Keratinocyte (primary cell): ENCODE measurements at regions not wholly inside any gene's neighbourhood (a gene's known extent, or its start where the extent isn't known, plus 50 kb on each side); places are given as distances from the start of the nearest gene placed in this dataset.

ENCODE experiments used
- DNase-seq: peaks from one replicate; pipeline ENCODE4 v3.0.0-alpha.2; 2011; ENCODE audit warnings: low read depth, missing footprints, low spot score
- FAIRE-seq: peaks from 2 replicates; lab custom pipeline; 2011; peaks lifted over from hg19 to GRCh38; lab: Jason Lieb, UNC
- H2AFZ ChIP-seq: 2 replicates; pipeline ENCODE4 v1.6.0; 2012; ENCODE audit warnings: low read length, control low read depth, inconsistent platforms; ENCODE audit not compliant: control insufficient read depth
- H3K27ac ChIP-seq: 2 replicates; pipeline ENCODE4 v1.5.1; 2011; ENCODE audit warnings: low read length; ENCODE audit not compliant: control insufficient read depth, insufficient read depth
- H3K27me3 ChIP-seq: 3 replicates; pipeline ENCODE4 v1.6.0; 2011; ENCODE audit warnings: low read length; ENCODE audit not compliant: control insufficient read depth, insufficient read depth; ENCODE audit errors: extremely low read depth
- H3K36me3 ChIP-seq, 2 experiments: 2 replicates in 1 of 2; 3 replicates in 1 of 2; pipeline ENCODE4 v1.5.1; 2011; ENCODE audit warnings: low read length in 2 of 2, mild to moderate bottlenecking in 1 of 2; ENCODE audit not compliant: control insufficient read depth in 2 of 2, insufficient read depth in 2 of 2; ENCODE audit errors: extremely low read depth in 1 of 2
- H3K4me1 ChIP-seq: 3 replicates; pipeline ENCODE4 v1.5.1; 2011; ENCODE audit warnings: low read length; ENCODE audit not compliant: control insufficient read depth, insufficient read depth; ENCODE audit errors: extremely low read depth
- H3K4me2 ChIP-seq: 3 replicates; pipeline ENCODE4 v1.6.0; 2011; ENCODE audit warnings: low read depth, low read length; ENCODE audit not compliant: control insufficient read depth, insufficient read depth; ENCODE audit errors: extremely low read depth
- H3K4me3 ChIP-seq, 3 experiments: fragments of 200-600 bp in 1 of 3; sonication (generic) in 1 of 3; 2 replicates in 2 of 3; 3 replicates in 1 of 3; pipeline ENCODE4 v1.5.1; 2011 to 2016; ENCODE audit warnings: low read length in 3 of 3, mild to moderate bottlenecking in 3 of 3, control low read depth in 2 of 3, inconsistent platforms in 1 of 3, low read depth in 1 of 3, mixed read lengths in 1 of 3, mixed run types in 1 of 3, moderate library complexity in 1 of 3; ENCODE audit not compliant: control insufficient read depth in 2 of 3, insufficient read depth in 2 of 3; ENCODE audit errors: extremely low read depth in 1 of 3
- H3K79me2 ChIP-seq: 2 replicates; pipeline ENCODE4 v1.6.0; 2012; ENCODE audit warnings: low read length; ENCODE audit not compliant: control insufficient read depth, insufficient read depth
- H3K9ac ChIP-seq: 3 replicates; pipeline ENCODE4 v1.6.0; 2011; ENCODE audit warnings: low read length; ENCODE audit not compliant: control insufficient read depth, insufficient read depth; ENCODE audit errors: extremely low read depth
- H3K9me1 ChIP-seq: 3 replicates; pipeline ENCODE4 v1.6.0; 2011; ENCODE audit warnings: low read length; ENCODE audit not compliant: control insufficient read depth, insufficient read depth; ENCODE audit errors: extremely low read depth
- H3K9me3 ChIP-seq: 2 replicates; pipeline ENCODE4 v1.5.1; 2012; ENCODE audit warnings: low read depth, low read length; ENCODE audit not compliant: control insufficient read depth
- H4K20me1 ChIP-seq: 3 replicates; pipeline ENCODE4 v1.6.0; 2011; ENCODE audit warnings: low read length; ENCODE audit not compliant: control insufficient read depth, insufficient read depth; ENCODE audit errors: extremely low read depth
- CTCF ChIP-seq, 3 experiments: IDR thresholded peaks in 1 of 3; conservative IDR thresholded peaks in 1 of 3; optimal IDR thresholded peaks in 1 of 3; 2 replicates in 2 of 3; 3 replicates in 1 of 3; pipeline versions ENCODE3 to v1.5.1; 2011; ENCODE audit warnings: low read length in 3 of 3, mild to moderate bottlenecking in 3 of 3, moderate library complexity in 2 of 3, control low read depth in 1 of 3, inconsistent platforms in 1 of 3; ENCODE audit not compliant: insufficient read depth in 2 of 3; ENCODE audit errors: extremely low read depth in 1 of 3
- EZH2 ChIP-seq: IDR thresholded peaks from one replicate; pipeline ENCODE4 v1.6.1; 2012; ENCODE audit warnings: inconsistent platforms, mild to moderate bottlenecking, low read length, moderate library complexity
- dilution Hi-C: fragments of 300-500 bp; cut with MboI; formaldehyde crosslinking; loops from one replicate; pipeline ENCODE4 v1.7.0; 2020; ENCODE audit warnings: low sequenced_read_pairs; ENCODE audit not compliant: extremely low pct_ligation_motif_present

- Histone ChIP-seq H3K9me3 (no peaks in the 10 kb centered on the region), H2AFZ (no peak overlapping the region), H4K20me1 (no peaks in the 10 kb centered on the region), H3K27me3 (no peaks in the 10 kb centered on the region), H3K4me1 (no peaks in the 10 kb centered on the region), H3K9ac (no peak overlapping the region), H3K79me2 (no peaks in the 10 kb centered on the region), H3K4me3 (no peak overlapping the region), H3K27ac (no peak overlapping the region), H3K9me1 (no peaks in the 10 kb centered on the region), H3K36me3 (no peaks in the 10 kb centered on the region), H3K4me2 (no peak overlapping the region)
- DNase-seq: no peak
- FAIRE-seq: no peak
- dilution Hi-C loops: no loop called here
- TF ChIP-seq CTCF (optimal IDR thresholded peaks at IDR 0.05 in 1 of 3, IDR thresholded peaks at IDR 0.05 in 1 of 3, conservative IDR thresholded peaks at IDR 0.05 in 1 of 3; ENCODE audit: extremely low read depth in 1 of 3, insufficient read depth in 2 of 3, low read length in 3 of 3) (no peak), EZH2 (no peak)
These were observed 123.2 kb downstream of the RBM43 start for GRCh38 chr2:151138507-151138906.

GRCh38 chr2:151137526-151137925, 124.1 kb downstream of the RBM43 start:
- dilution Hi-C loops: no loop called here
- Histone ChIP-seq H3K4me1 (no peaks in the 10 kb centered on the region), H3K9me3 (no peaks in the 10 kb centered on the region), H3K9ac (no peak overlapping the region), H3K4me3 (no peak overlapping the region), H3K4me2 (no peak overlapping the region), H2AFZ (no peak overlapping the region), H3K27ac (no peak overlapping the region), H3K9me1 (no peaks in the 10 kb centered on the region), H4K20me1 (no peaks in the 10 kb centered on the region), H3K79me2 (no peaks in the 10 kb centered on the region), H3K36me3 (no peaks in the 10 kb centered on the region), H3K27me3 (no peaks in the 10 kb centered on the region)
- DNase-seq (no peak), FAIRE-seq (no peak)
- TF ChIP-seq CTCF (optimal IDR thresholded peaks at IDR 0.05 in 1 of 3, IDR thresholded peaks at IDR 0.05 in 1 of 3, conservative IDR thresholded peaks at IDR 0.05 in 1 of 3; ENCODE audit: extremely low read depth in 1 of 3, insufficient read depth in 2 of 3, low read length in 3 of 3) (no peak), EZH2 (no peak)
